Ovary (tissue), 3 donors: ENCODE measurements at regions not wholly inside any gene's neighbourhood (a gene's known extent, or its start where the extent isn't known, plus 50 kb on each side); places are given as distances from the start of the nearest gene placed in this dataset.

Experiments used
- CTCF ChIP-seq, 3 donors: fragments of 450-650 bp in 2 of 3; fragments of 200-600 bp in 1 of 3; IDR thresholded peaks; one replicate each; pipeline versions ENCODE4 v1.5.1 to v1.8.0; 2016 to 2022; ENCODE audit warnings: antibody characterized with exemption in 3 of 3, mild to moderate bottlenecking in 1 of 3
- POLR2A ChIP-seq: fragments of 450-650 bp; IDR thresholded peaks from one replicate; pipeline ENCODE4 v1.6.1; 2017; ENCODE audit warnings: antibody characterized with exemption, mild to moderate bottlenecking, moderate library complexity
- donor health status: DM: no; HTN: no; CAD: no.

GRCh38 chr4:53908661-53909078, 155.7 kb downstream of the CHIC2 start:
- peak; percentile 52 to 74 (median 72) for TF ChIP-seq CTCF (IDR thresholded peaks at IDR 0.05)
- TF ChIP-seq POLR2A: no peak
